GM12878 (cell line): ENCODE measurements at regions not wholly inside any gene's neighbourhood (a gene's known extent, or its start where the extent isn't known, plus 50 kb on each side); places are given as distances from the start of the nearest gene placed in this dataset.

ENCODE experiments used
- ATAC-seq: fragments of 200-7000 bp; cut with Tn5 transposase; 3 replicates; pipeline ENCODE4 v1.9.1; 2020; ENCODE audit warnings: mild to moderate bottlenecking, moderate library complexity
- BruUV-seq: library from RNA; stranded (reverse); fragments of 400-500 nt; replicated peaks from 2 replicates; lab custom pipeline; 2021; lab: Mats Ljungman, UMichigan
- CTCF ChIA-PET: fragments of 300-600 bp; sonication (Branson Sonifier 250); formaldehyde crosslinking; extraction: SDS; loops from one replicate; lab custom pipeline; 2021; ENCODE audit warnings: inconsistent platforms; lab: Yijun Ruan, JAX
- POLR2A ChIA-PET: fragments of 350-600 bp; formaldehyde crosslinking; extraction: SDS; loops from one replicate; lab custom pipeline; 2021; ENCODE audit warnings: inconsistent platforms; lab: Charles Lee
- RAD21 ChIA-PET: fragments of 300-600 bp; sonication (Branson Sonifier 250); formaldehyde crosslinking; loops from one replicate; lab custom pipeline; 2023; ENCODE audit warnings: antibody characterized with exemption; ENCODE audit not compliant: unreplicated experiment; lab: Charles Lee
- SMC1A ChIA-PET: fragments of 300-600 bp; sonication (Branson Sonifier 250); formaldehyde crosslinking; loops from one replicate; lab custom pipeline; 2023; ENCODE audit not compliant: unreplicated experiment, uncharacterized antibody; lab: Charles Lee
- DNase-seq: peaks from one replicate; pipeline ENCODE4 v3.0.0-alpha.2; 2011; ENCODE audit warnings: low read depth, low spot score
- FAIRE-seq: peaks from 3 replicates; lab custom pipeline; 2011; peaks lifted over from hg19 to GRCh38; lab: Jason Lieb, UNC
- H2AFZ ChIP-seq: 2 replicates; pipeline ENCODE4 v1.6.0; 2011; ENCODE audit warnings: low read depth, low read length, control low read depth; ENCODE audit not compliant: control insufficient read depth
- H3K27ac ChIP-seq: 2 replicates; pipeline ENCODE4 v1.5.1; 2011; ENCODE audit warnings: control low read depth; ENCODE audit not compliant: control insufficient read depth, insufficient read depth
- H3K27me3 ChIP-seq, 2 experiments: replicated peaks in 1 of 2; 2 replicates each; pipeline versions ENCODE4 v1.6.0 to v1.6.1; 2011; ENCODE audit warnings: low read length in 1 of 2; ENCODE audit not compliant: control insufficient read depth in 2 of 2, insufficient read depth in 2 of 2
- H3K36me3 ChIP-seq, 2 experiments: 2 replicates each; pipeline ENCODE4 v1.5.1; 2011; ENCODE audit warnings: low read length in 1 of 2; ENCODE audit not compliant: control insufficient read depth in 2 of 2, insufficient read depth in 2 of 2
- H3K4me1 ChIP-seq: 2 replicates; pipeline ENCODE4 v1.6.1; 2011; ENCODE audit warnings: mild to moderate bottlenecking, low read length, moderate library complexity, mixed read lengths; ENCODE audit not compliant: control insufficient read depth, insufficient read depth
- H3K4me2 ChIP-seq: 2 replicates; pipeline ENCODE4 v1.6.0; 2011; ENCODE audit warnings: control low read depth; ENCODE audit not compliant: control insufficient read depth, insufficient read depth
- H3K4me3 ChIP-seq: fragments of 200-600 bp; sonication (generic); 2 replicates; pipeline ENCODE4 v1.5.1; 2016
- H3K79me2 ChIP-seq: 2 replicates; pipeline ENCODE4 v1.6.0; 2011; ENCODE audit warnings: low read length; ENCODE audit not compliant: control insufficient read depth, insufficient read depth
- H3K9ac ChIP-seq: 2 replicates; pipeline ENCODE4 v1.8.0; 2011; ENCODE audit warnings: low read length, control low read depth, mixed read lengths; ENCODE audit not compliant: control insufficient read depth, insufficient read depth
- H3K9me3 ChIP-seq: replicated peaks from 3 replicates; pipeline ENCODE4 v1.5.1; 2011; ENCODE audit warnings: mild to moderate bottlenecking, low read length; ENCODE audit not compliant: control insufficient read depth, insufficient read depth
- H4K20me1 ChIP-seq: 2 replicates; pipeline ENCODE4 v1.6.0; 2011; ENCODE audit not compliant: control insufficient read depth, insufficient read depth
- CEBPB ChIP-seq, 2 experiments: fragments of 150-350 bp in 1 of 2; IDR thresholded peaks; 2 replicates each; pipeline ENCODE4 v1.6.1; 2012 to 2014; ENCODE audit warnings: low read depth in 2 of 2, low read length in 2 of 2, borderline replicate concordance in 1 of 2, inconsistent platforms in 1 of 2
- GABPA ChIP-seq: IDR thresholded peaks from 2 replicates; pipeline ENCODE4 v1.6.1; 2014; ENCODE audit warnings: antibody characterized with exemption, low read depth, mild to moderate bottlenecking, inconsistent platforms
- MTA2 ChIP-seq: fragments of 450-650 bp; IDR thresholded peaks from 2 replicates; pipeline ENCODE4 v1.6.1; 2016; ENCODE audit warnings: low read depth, mild to moderate bottlenecking, moderate library complexity
- NR2F1 ChIP-seq: fragments of 450-650 bp; conservative IDR thresholded peaks from 2 replicates; pipeline ENCODE4 v1.6.1; 2017; ENCODE audit warnings: mild to moderate bottlenecking
- PML ChIP-seq: IDR thresholded peaks from 2 replicates; pipeline ENCODE4 v1.6.1; 2012; ENCODE audit warnings: low read length, inconsistent platforms
- RCOR1 ChIP-seq: conservative IDR thresholded peaks from 2 replicates; pipeline ENCODE4 v1.6.1; 2012; ENCODE audit warnings: low read depth, low read length, improper control_type of control experiment
- RUNX3 ChIP-seq: IDR thresholded peaks from 2 replicates; pipeline ENCODE4 v1.6.1; 2012; ENCODE audit warnings: low read length, inconsistent platforms
- SP1 ChIP-seq: IDR thresholded peaks from one replicate; pipeline ENCODE4 v1.6.1; 2011; ENCODE audit warnings: low read depth, low read length
- SPI1 ChIP-seq: IDR thresholded peaks from 2 replicates; pipeline ENCODE4 v1.6.1; 2011; ENCODE audit warnings: low read depth, mild to moderate bottlenecking, low read length, moderate library complexity, borderline replicate concordance; ENCODE audit not compliant: insufficient read depth
- TCF12 ChIP-seq: IDR thresholded peaks from 2 replicates; pipeline ENCODE4 v1.6.1; 2011; ENCODE audit warnings: low read depth, mild to moderate bottlenecking, low read length
- WGBS: methylation state at CpG from one replicate; pipeline ENCODE4 v1.1.6; 2016; ENCODE audit warnings: low lambda C conversion rate; ENCODE audit not compliant: insufficient replicate concordance, insufficient coverage; ENCODE audit errors: missing lambda C conversion rate; 5-methylcytosine and 5-hydroxymethylcytosine counted together
- in situ Hi-C: fragments of 300-500 bp; cut with MboI; formaldehyde crosslinking; loops from 9 replicates; pipeline ENCODE4 v1.14.3; 2018; ENCODE audit warnings: mixed read lengths
- intact Hi-C: fragments of 100-400 bp; cut with micrococcal nuclease; formaldehyde crosslinking; loops from one replicate; pipeline ENCODE4 v1.14.2; 2022; ENCODE audit not compliant: unreplicated experiment
- TF ChIP-seq, protein P1 (sequence below): fragments of 150-350 bp; IDR thresholded peaks from 2 replicates; pipeline ENCODE4 v1.6.1; 2016; ENCODE audit warnings: low read depth, low read length
- TF ChIP-seq, protein P2 (sequence below): fragments of 450-650 bp; IDR thresholded peaks from 2 replicates; pipeline ENCODE4 v1.6.1; 2018; ENCODE audit warnings: mild to moderate bottlenecking, low read depth, moderate library complexity; ENCODE audit not compliant: partially characterized antibody

DNA sequence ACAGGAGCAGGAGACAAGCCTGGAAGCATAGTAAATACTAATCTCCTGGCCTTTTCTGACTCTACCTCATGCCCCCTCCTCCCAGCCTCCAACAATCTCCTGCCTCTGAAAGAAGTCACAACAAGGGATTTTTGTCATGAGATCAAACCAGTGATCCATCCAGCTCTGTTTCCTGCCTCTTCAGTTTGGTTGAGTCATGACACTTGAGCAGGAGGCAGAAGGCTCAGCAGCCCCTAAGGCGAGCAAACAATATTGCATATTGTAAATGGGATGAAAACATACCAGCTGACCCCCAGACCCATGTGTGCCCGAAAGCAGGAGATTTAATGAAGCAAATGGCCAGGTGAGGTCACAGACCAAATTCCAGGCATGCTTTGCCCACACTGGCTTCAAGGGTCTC, 272.8 kb downstream of the GAS1 start (continued):
- TF ChIP-seq, protein P1, sequence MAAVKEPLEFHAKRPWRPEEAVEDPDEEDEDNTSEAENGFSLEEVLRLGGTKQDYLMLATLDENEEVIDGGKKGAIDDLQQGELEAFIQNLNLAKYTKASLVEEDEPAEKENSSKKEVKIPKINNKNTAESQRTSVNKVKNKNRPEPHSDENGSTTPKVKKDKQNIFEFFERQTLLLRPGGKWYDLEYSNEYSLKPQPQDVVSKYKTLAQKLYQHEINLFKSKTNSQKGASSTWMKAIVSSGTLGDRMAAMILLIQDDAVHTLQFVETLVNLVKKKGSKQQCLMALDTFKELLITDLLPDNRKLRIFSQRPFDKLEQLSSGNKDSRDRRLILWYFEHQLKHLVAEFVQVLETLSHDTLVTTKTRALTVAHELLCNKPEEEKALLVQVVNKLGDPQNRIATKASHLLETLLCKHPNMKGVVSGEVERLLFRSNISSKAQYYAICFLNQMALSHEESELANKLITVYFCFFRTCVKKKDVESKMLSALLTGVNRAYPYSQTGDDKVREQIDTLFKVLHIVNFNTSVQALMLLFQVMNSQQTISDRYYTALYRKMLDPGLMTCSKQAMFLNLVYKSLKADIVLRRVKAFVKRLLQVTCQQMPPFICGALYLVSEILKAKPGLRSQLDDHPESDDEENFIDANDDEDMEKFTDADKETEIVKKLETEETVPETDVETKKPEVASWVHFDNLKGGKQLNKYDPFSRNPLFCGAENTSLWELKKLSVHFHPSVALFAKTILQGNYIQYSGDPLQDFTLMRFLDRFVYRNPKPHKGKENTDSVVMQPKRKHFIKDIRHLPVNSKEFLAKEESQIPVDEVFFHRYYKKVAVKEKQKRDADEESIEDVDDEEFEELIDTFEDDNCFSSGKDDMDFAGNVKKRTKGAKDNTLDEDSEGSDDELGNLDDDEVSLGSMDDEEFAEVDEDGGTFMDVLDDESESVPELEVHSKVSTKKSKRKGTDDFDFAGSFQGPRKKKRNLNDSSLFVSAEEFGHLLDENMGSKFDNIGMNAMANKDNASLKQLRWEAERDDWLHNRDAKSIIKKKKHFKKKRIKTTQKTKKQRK = no peak
- TF ChIP-seq PML (no peak), RCOR1 (no peak)

DNA sequence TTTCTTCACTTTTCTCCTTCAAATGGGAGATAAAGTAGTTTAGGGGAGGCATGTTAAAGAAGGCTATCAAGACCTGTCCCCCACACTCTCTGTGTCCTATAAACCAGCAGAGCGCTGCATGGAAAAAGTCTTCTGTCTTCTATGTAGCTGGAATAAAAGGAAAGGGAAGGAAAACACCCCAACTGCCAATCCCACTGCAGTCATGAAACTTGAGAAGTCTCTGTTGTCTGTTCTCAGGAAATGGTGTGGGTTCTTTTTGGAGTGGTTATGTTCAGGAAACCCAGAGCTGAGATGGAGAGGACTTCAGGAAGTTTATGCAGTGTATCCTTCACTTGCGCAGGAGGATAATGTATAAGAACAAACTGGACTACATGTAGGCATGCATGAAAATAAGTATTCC, 274.3 kb downstream of the GAS1 start:
- no peak overlapping the region for H2AFZ ChIP-seq
- FAIRE-seq (no peak), DNase-seq (no peak), ATAC-seq (no peak)
- no peaks in the 10 kb centered on the region for H3K79me2 ChIP-seq
- ChIA-PET SMC1A (no interaction called here), POLR2A (no interaction called here), RAD21 (no interaction called here), CTCF (no interaction called here)
- no peak overlapping the region for H3K9ac ChIP-seq
- TF ChIP-seq, protein P2, sequence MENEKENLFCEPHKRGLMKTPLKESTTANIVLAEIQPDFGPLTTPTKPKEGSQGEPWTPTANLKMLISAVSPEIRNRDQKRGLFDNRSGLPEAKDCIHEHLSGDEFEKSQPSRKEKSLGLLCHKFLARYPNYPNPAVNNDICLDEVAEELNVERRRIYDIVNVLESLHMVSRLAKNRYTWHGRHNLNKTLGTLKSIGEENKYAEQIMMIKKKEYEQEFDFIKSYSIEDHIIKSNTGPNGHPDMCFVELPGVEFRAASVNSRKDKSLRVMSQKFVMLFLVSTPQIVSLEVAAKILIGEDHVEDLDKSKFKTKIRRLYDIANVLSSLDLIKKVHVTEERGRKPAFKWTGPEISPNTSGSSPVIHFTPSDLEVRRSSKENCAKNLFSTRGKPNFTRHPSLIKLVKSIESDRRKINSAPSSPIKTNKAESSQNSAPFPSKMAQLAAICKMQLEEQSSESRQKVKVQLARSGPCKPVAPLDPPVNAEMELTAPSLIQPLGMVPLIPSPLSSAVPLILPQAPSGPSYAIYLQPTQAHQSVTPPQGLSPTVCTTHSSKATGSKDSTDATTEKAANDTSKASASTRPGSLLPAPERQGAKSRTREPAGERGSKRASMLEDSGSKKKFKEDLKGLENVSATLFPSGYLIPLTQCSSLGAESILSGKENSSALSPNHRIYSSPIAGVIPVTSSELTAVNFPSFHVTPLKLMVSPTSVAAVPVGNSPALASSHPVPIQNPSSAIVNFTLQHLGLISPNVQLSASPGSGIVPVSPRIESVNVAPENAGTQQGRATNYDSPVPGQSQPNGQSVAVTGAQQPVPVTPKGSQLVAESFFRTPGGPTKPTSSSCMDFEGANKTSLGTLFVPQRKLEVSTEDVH = no peak
- TF ChIP-seq MTA2 = no peak
- TF ChIP-seq SPI1 = no peak
- TF ChIP-seq RUNX3 = no peak
- TF ChIP-seq CEBPB (IDR thresholded peaks at IDR 0.05; ENCODE audit: borderline replicate concordance in 1 of 2, low read depth in 2 of 2, low read length in 2 of 2) = no peak
- no peak for TF ChIP-seq SP1
- no peak for TF ChIP-seq TCF12
- no peak for TF ChIP-seq NR2F1
- TF ChIP-seq GABPA = no peak
- no peak overlapping the region for H3K27ac ChIP-seq
- H3K4me2 ChIP-seq = no peak overlapping the region
- no peak overlapping the region for H3K4me3 ChIP-seq
- no peaks in the 10 kb centered on the region for H3K36me3 ChIP-seq
- WGBS = 15% methylated on average over 2 of the region's 2 CpGs
- intact Hi-C loops (no loop called here), in situ Hi-C loops (no loop called here)
- H3K4me1 ChIP-seq = no peaks in the 10 kb centered on the region
- H4K20me1 ChIP-seq = no peaks in the 10 kb centered on the region
- BruUV-seq = no TSS peak
- no peaks in the 10 kb centered on the region; a peak in 1 of 4 replicates for H3K27me3 ChIP-seq
- H3K9me3 ChIP-seq = no peaks in the 10 kb centered on the region
